Esophagus squamous epithelium (tissue), 5 donors: ENCODE measurements at regions not wholly inside any gene's neighbourhood (a gene's known extent, or its start where the extent isn't known, plus 50 kb on each side); places are given as distances from the start of the nearest gene placed in this dataset.
"Not testable (repeated sequence)": the region's sequence is repeated elsewhere in the genome, so short reads cannot be mapped to it uniquely, and the experiment has no call there.

Experiments
- DNase-seq: peaks from one replicate; lab custom pipeline; 2025; lab: John Stamatoyannopoulos, UW
- H3K27ac ChIP-seq, 4 donors: fragments of 200-600 bp; sonication (generic); one replicate each; pipeline ENCODE4 v1.5.1; 2016 to 2019; ENCODE audit warnings: mild to moderate bottlenecking in 1 of 4
- H3K27me3 ChIP-seq, 4 donors: fragments of 200-600 bp; sonication (generic); 1 replicate in 3 of 4; 2 replicates in 1 of 4; pipeline versions ENCODE4 v1.5.1 to v1.6.0; 2017 to 2021; ENCODE audit warnings: antibody characterized with exemption in 1 of 4
- H3K36me3 ChIP-seq, 3 donors: fragments of 200-600 bp; sonication (generic); one replicate each; pipeline ENCODE4 v1.5.1; 2016 to 2019
- H3K4me1 ChIP-seq, 3 donors: fragments of 200-600 bp; sonication (generic); one replicate each; pipeline ENCODE4 v1.5.1; 2017 to 2019
- H3K4me3 ChIP-seq, 4 donors: fragments of 200-600 bp; sonication (generic); 1 replicate in 3 of 4; 2 replicates in 1 of 4; pipeline ENCODE4 v1.5.1; 2016 to 2019; ENCODE audit warnings: mild to moderate bottlenecking in 2 of 4, moderate library complexity in 1 of 4
- H3K9me3 ChIP-seq, 3 donors: fragments of 200-600 bp; sonication (generic); one replicate each; pipeline ENCODE4 v1.5.1; 2016 to 2019
- POLR2A ChIP-seq, 4 donors: fragments of 450-650 bp; IDR thresholded peaks; one replicate each; pipeline ENCODE4 v1.6.1; 2017; ENCODE audit warnings: antibody characterized with exemption in 4 of 4, mild to moderate bottlenecking in 4 of 4, moderate library complexity in 3 of 4
- WGBS, 2 donors: methylation state at CpG; one replicate each; pipeline ENCODE4 v1.1.5; 2018; 5-methylcytosine and 5-hydroxymethylcytosine counted together
- intact Hi-C: fragments of 100-400 bp; cut with DNase I; formaldehyde crosslinking; loops from one replicate; pipeline ENCODE4 v1.15.0; 2022
- TF ChIP-seq, protein P1 (sequence below), 6 experiments: fragments of 450-650 bp in 4 of 6; fragments of 200-600 bp in 2 of 6; sonication (generic) in 2 of 6; IDR thresholded peaks; one replicate each; pipeline ENCODE4 v1.5.1; 2016 to 2019; ENCODE audit warnings: antibody characterized with exemption in 6 of 6, mild to moderate bottlenecking in 4 of 6, moderate library complexity in 4 of 6
- donor health status: DM: yes; HTN: yes; CAD: no.

DNA sequence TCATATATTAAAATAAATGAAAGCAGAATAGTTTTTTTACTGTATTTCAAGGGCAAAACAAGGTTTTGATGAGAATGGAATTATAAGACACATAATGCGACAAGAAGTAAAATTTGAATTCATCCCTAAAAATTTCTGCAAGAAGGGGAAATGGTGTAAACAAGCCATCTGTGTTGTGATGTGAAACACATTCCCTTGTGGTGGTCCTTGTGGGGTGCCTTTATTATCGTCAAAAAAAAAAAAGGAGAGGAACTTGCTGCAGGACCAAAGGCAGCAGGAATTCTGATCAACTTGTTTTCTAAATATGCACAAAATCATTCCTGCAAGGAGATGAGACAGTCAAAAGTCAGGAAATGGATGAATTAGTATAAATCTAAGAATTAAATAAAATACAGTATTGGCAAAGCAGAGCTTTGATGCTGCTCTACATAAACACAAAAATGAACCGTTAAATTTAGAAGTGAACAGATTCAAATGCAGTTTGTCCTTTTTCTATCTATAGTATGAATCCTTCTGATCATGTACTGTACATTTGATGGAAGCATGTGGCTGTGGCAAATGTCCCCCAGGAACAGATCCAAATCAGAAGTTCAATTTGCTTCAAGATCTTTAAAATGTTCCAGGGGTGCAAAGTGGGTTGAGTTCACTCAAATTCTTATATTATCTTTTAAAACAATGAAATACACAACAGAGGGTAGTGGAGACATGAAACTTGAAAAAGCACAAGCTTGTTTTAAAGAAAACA, 818.8 kb downstream of the PLCL1 start:
- DNase-seq, result no peak
- no peaks in the 10 kb centered on the region for H3K27me3 ChIP-seq
- intact Hi-C loops, result no loop called here
- no peak overlapping the region for H3K4me3 ChIP-seq
- no peak for TF ChIP-seq POLR2A (IDR thresholded peaks at IDR 0.05)
- TF ChIP-seq, protein P1, sequence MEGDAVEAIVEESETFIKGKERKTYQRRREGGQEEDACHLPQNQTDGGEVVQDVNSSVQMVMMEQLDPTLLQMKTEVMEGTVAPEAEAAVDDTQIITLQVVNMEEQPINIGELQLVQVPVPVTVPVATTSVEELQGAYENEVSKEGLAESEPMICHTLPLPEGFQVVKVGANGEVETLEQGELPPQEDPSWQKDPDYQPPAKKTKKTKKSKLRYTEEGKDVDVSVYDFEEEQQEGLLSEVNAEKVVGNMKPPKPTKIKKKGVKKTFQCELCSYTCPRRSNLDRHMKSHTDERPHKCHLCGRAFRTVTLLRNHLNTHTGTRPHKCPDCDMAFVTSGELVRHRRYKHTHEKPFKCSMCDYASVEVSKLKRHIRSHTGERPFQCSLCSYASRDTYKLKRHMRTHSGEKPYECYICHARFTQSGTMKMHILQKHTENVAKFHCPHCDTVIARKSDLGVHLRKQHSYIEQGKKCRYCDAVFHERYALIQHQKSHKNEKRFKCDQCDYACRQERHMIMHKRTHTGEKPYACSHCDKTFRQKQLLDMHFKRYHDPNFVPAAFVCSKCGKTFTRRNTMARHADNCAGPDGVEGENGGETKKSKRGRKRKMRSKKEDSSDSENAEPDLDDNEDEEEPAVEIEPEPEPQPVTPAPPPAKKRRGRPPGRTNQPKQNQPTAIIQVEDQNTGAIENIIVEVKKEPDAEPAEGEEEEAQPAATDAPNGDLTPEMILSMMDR (IDR thresholded peaks at IDR 0.05), result no peak
- WGBS, 2 donors, result 71 to 82% methylated on average over 3 of the region's 3 CpGs
- no peaks in the 10 kb centered on the region for H3K4me1 ChIP-seq
- no peaks in the 10 kb centered on the region for H3K9me3 ChIP-seq
- H3K36me3 ChIP-seq, result no peaks in the 10 kb centered on the region
- no peak overlapping the region for H3K27ac ChIP-seq

DNA sequence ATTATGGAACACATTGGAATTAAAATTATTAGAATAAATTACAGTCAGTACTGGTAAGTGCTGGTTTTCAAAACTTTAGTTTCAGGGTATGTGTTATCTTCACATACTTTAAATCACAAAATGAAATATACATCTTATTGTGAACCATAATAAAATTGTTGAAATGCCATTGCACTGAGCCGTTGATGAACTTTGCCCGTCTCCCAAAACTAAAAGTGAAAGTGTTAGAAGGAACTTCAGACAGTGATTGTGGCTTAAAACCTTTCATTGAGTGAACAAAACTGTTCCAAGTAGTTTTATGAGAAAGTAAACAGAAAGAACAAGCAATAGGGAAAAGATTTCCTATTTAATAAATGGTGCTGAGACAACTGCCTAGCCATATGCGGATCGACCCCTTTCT, 811.6 kb downstream of the PLCL1 start:
- no peak overlapping the region for H3K27ac ChIP-seq
- no peaks in the 10 kb centered on the region for H3K4me1 ChIP-seq
- no peaks in the 10 kb centered on the region for H3K36me3 ChIP-seq
- intact Hi-C loops, result no loop called here
- no peaks in the 10 kb centered on the region for H3K27me3 ChIP-seq
- H3K9me3 ChIP-seq, result no peaks in the 10 kb centered on the region
- DNase-seq, result no peak
- WGBS, 2 donors, result 37 to 38% methylated on average over 4 of the region's 4 CpGs
- no peak for TF ChIP-seq POLR2A (IDR thresholded peaks at IDR 0.05)
- TF ChIP-seq, protein P1 (IDR thresholded peaks at IDR 0.05), result no peak
- peak overlapping the region in 1 of 4 donors; percentile 38 for H3K4me3 ChIP-seq

DNA sequence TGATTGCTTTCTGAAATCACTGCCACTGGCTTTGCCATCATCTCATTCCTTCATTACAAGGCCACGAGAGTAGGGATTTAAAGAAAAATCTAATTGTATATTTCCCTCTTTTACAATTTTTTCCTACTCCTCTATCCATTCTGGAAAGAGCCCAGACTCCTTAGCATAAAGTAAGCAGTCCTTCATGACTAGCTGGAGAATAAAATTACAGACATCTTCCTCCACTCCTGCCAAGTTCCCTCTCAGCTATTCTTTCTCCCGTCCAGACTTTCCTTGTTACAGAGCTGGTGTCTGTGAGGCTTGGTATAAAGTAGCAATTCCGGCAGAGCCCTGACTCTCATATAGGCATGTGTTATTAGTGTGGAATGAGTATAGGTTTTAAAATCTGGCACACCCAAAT, 806.8 kb downstream of the PLCL1 start:
- TF ChIP-seq POLR2A (IDR thresholded peaks at IDR 0.05), result no peak
- Histone ChIP-seq H3K4me1 (no peaks in the 10 kb centered on the region), H3K27ac (no peak overlapping the region), H3K36me3 (no peaks in the 10 kb centered on the region), H3K9me3 (no peaks in the 10 kb centered on the region), H3K4me3 (no peak overlapping the region), H3K27me3 (no peaks in the 10 kb centered on the region)
- intact Hi-C loops, result no loop called here
- WGBS, 2 donors, result 49 to 61% methylated on average over 3 of the region's 3 CpGs
- DNase-seq, result no peak

DNA sequence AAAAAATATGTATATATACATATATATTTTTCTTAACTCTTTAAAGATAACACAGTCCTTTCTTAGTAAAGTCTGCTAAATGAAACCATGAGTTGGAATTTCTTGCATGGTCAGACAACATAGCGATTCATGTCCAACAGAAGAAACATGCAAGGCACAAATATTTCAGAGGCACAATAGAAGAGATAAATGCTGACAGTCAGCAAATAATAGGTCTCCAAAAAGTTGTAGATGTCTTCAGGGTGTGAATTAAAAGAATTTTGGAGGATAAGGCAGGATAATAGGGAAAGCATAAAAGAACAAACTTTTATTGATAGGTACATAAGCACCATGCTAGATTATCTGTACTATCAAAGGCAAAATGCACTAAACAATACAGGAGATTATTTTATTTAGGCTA, 800.2 kb downstream of the PLCL1 start:
- H3K36me3 ChIP-seq, result no peaks in the 10 kb centered on the region
- no peak for TF ChIP-seq POLR2A (IDR thresholded peaks at IDR 0.05)
- TF ChIP-seq, protein P1 (IDR thresholded peaks at IDR 0.05), result no peak
- no peaks in the 10 kb centered on the region for H3K9me3 ChIP-seq
- no peak overlapping the region for H3K27ac ChIP-seq
- H3K27me3 ChIP-seq, result no peaks in the 10 kb centered on the region
- no peaks in the 10 kb centered on the region for H3K4me1 ChIP-seq
- intact Hi-C loops, result no loop called here
- no peak overlapping the region for H3K4me3 ChIP-seq
- WGBS, 2 donors, result 93 to 100% methylated on average over 1 of the region's 1 CpG
- no peak for DNase-seq

DNA sequence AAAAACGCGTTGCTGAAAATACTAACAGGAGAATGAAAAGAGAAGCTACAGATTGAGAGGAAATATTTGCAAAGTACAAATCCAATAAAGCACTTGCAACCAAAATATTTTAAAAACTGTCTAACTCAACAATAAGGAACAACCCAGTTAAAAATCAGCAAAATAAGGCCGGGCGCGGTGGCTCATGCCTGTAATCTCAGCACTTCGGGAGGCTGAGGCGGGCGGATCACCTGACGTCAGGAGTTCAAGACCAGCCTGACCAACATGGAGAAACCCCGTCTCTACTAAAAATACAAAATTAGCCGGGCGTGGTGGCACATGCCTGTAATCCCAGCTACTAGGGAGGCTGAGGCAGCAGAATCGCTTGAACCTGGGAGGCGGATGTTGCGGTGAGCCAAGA, 798.6 kb downstream of the PLCL1 start:
- DNase-seq, H3K4me1 ChIP-seq, H3K9me3 ChIP-seq, H3K36me3 ChIP-seq, H3K4me3 ChIP-seq, intact Hi-C loops, H3K27ac ChIP-seq, H3K27me3 ChIP-seq: not testable (repeated sequence)
- WGBS, 2 donors, result 91 to 92% methylated on average over 15 of the region's 15 CpGs

DNA sequence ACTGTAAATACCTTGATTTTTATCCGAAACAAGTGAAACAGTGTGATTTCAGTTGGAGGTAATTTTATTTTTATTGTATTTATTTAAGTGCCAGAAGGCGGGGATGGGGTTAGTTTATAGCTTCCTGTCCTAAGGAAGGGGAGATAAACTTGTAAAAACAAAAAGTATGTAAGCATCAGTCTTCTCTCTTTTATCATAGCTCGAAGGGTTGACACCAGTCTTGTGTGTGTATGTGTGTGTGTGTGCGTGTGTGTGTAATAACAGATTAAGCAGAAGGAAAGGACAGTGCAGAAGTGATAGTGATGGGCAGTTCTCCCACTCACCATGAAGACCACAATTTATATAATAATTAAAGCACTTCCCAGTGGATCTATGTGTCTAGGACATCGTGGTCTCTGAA, 793.3 kb downstream of the PLCL1 start:
- TF ChIP-seq, protein P1 (IDR thresholded peaks at IDR 0.05), result no peak
- TF ChIP-seq POLR2A (IDR thresholded peaks at IDR 0.05), result no peak
- no peaks in the 10 kb centered on the region for H3K36me3 ChIP-seq
- DNase-seq, result no peak
- intact Hi-C loops, result no loop called here
- no peaks in the 10 kb centered on the region for H3K9me3 ChIP-seq
- no peak overlapping the region for H3K4me3 ChIP-seq
- no peaks in the 10 kb centered on the region for H3K27me3 ChIP-seq
- H3K4me1 ChIP-seq, result no peaks in the 10 kb centered on the region
- WGBS, 2 donors, result 38 to 40% methylated on average over 5 of the region's 5 CpGs
- H3K27ac ChIP-seq, result no peak overlapping the region
